Ascending aorta (tissue), 2 donors: ENCODE measurements at regions not wholly inside any gene's neighbourhood (a gene's known extent, or its start where the extent isn't known, plus 50 kb on each side); places are given as distances from the start of the nearest gene placed in this dataset.

ENCODE experiments used
- DNase-seq, 2 donors: peaks; one replicate each; pipeline ENCODE4 v3.0.0-alpha.2; 2019; ENCODE audit warnings: low spot score in 2 of 2
- H3K27ac ChIP-seq, 2 donors: fragments of 200-600 bp; sonication (generic); one replicate each; pipeline ENCODE4 v1.5.1; 2016 to 2017; ENCODE audit warnings: mild to moderate bottlenecking in 1 of 2
- H3K27me3 ChIP-seq: fragments of 200-600 bp; sonication (generic); one replicate; pipeline ENCODE4 v1.5.1; 2017
- H3K36me3 ChIP-seq, 2 donors: fragments of 200-600 bp; sonication (generic); one replicate each; pipeline ENCODE4 v1.5.1; 2016
- H3K4me1 ChIP-seq, 2 donors: fragments of 200-600 bp; sonication (generic); one replicate each; pipeline ENCODE4 v1.5.1; 2016 to 2017; ENCODE audit warnings: mild to moderate bottlenecking in 1 of 2
- H3K4me3 ChIP-seq, 2 donors: fragments of 200-600 bp; sonication (generic); one replicate each; pipeline ENCODE4 v1.5.1; 2016 to 2017; ENCODE audit warnings: mild to moderate bottlenecking in 1 of 2
- H3K9me3 ChIP-seq, 2 donors: fragments of 200-600 bp; sonication (generic); one replicate each; pipeline ENCODE4 v1.5.1; 2016
- CTCF ChIP-seq, 3 experiments: fragments of 200-600 bp in 2 of 3; fragments of 450-650 bp in 1 of 3; sonication (generic) in 2 of 3; IDR thresholded peaks; one replicate each; pipeline ENCODE4 v1.5.1; 2016 to 2019; ENCODE audit warnings: antibody characterized with exemption in 3 of 3, mild to moderate bottlenecking in 1 of 3, moderate library complexity in 1 of 3
- intact Hi-C: fragments of 100-400 bp; cut with DNase I; formaldehyde crosslinking; loops from one replicate; pipeline ENCODE4 v1.15.1; 2023

GRCh38 chr2:204234879-204235278 is 298.3 kb downstream of the ICOS start:
- no peaks in the 10 kb centered on the region for H3K9me3 ChIP-seq
- TF ChIP-seq CTCF (IDR thresholded peaks at IDR 0.05), result no peak
- no peaks in the 10 kb centered on the region for H3K36me3 ChIP-seq
- no peaks in the 10 kb centered on the region for H3K27me3 ChIP-seq
- H3K4me1 ChIP-seq, result peaks cover 0 to 3% of the 10 kb centered on the region in 2 donors
- intact Hi-C loops, result no loop called here
- H3K4me3 ChIP-seq, result no peak overlapping the region
- H3K27ac ChIP-seq, result no peak overlapping the region
- no peak for DNase-seq

GRCh38 chr2:204237416-204237815 is 300.9 kb downstream of the ICOS start:
- no peaks in the 10 kb centered on the region for H3K36me3 ChIP-seq
- peaks cover 0 to 5% of the 10 kb centered on the region in 2 donors for H3K4me1 ChIP-seq
- H3K27ac ChIP-seq, result no peak overlapping the region
- no peaks in the 10 kb centered on the region for H3K27me3 ChIP-seq
- H3K9me3 ChIP-seq, result no peaks in the 10 kb centered on the region
- DNase-seq, result no peak
- intact Hi-C loops, result no loop called here
- TF ChIP-seq CTCF (IDR thresholded peaks at IDR 0.05), result no peak
- H3K4me3 ChIP-seq, result no peak overlapping the region

- no peak for DNase-seq
- Histone ChIP-seq H3K27ac (no peak overlapping the region), H3K4me3 (no peak overlapping the region), H3K4me1 (peaks cover 0 to 5% of the 10 kb centered on the region in 2 donors), H3K27me3 (no peaks in the 10 kb centered on the region), H3K9me3 (no peaks in the 10 kb centered on the region), H3K36me3 (no peaks in the 10 kb centered on the region)
- intact Hi-C loops, result no loop called here
- TF ChIP-seq CTCF (IDR thresholded peaks at IDR 0.05), result no peak
These were observed 303.0 kb downstream of the ICOS start for GRCh38 chr2:204239411-204240165.

- H3K9me3 ChIP-seq, result no peaks in the 10 kb centered on the region
- H3K4me3 ChIP-seq, result no peak overlapping the region
- no peak for TF ChIP-seq CTCF (IDR thresholded peaks at IDR 0.05)
- intact Hi-C loops, result no loop called here
- no peaks in the 10 kb centered on the region for H3K36me3 ChIP-seq
- H3K4me1 ChIP-seq, result peaks cover 0 to 5% of the 10 kb centered on the region in 2 donors
- no peaks in the 10 kb centered on the region for H3K27me3 ChIP-seq
- DNase-seq, result no peak
- H3K27ac ChIP-seq, result no peak overlapping the region
These were observed 304.3 kb upstream of the PARD3B start for GRCh38 chr2:204240961-204241360.

- H3K27ac ChIP-seq, result no peak overlapping the region
- DNase-seq, result no peak
- no peaks in the 10 kb centered on the region for H3K9me3 ChIP-seq
- TF ChIP-seq CTCF (IDR thresholded peaks at IDR 0.05), result no peak
- intact Hi-C loops, result loop anchor here (5.0 kb wide), 1 partner anchor 227 kb away; no protein-coding TSS in a partner anchor
- no peaks in the 10 kb centered on the region for H3K36me3 ChIP-seq
- H3K27me3 ChIP-seq, result no peaks in the 10 kb centered on the region
- H3K4me3 ChIP-seq, result no peak overlapping the region
- no peaks in the 10 kb centered on the region for H3K4me1 ChIP-seq
These were observed 295.8 kb upstream of the PARD3B start for GRCh38 chr2:204249437-204249836.
